GM06990 (cell line): ENCODE measurements at regions not wholly inside any gene's neighbourhood (a gene's known extent, or its start where the extent isn't known, plus 50 kb on each side); places are given as distances from the start of the nearest gene placed in this dataset.
"Not testable (repeated sequence)": the region's sequence is repeated elsewhere in the genome, so short reads cannot be mapped to it uniquely, and the experiment has no call there.

ENCODE experiments used
- DNase-seq: peaks from one replicate; pipeline ENCODE4 v3.0.0-alpha.2; 2011; ENCODE audit not compliant: insufficient read length; ENCODE audit errors: extremely low read depth
- H3K27me3 ChIP-seq: replicated peaks from 2 replicates; pipeline ENCODE4 v1.6.0; 2011; ENCODE audit warnings: low read length; ENCODE audit not compliant: control insufficient read depth, insufficient read depth
- H3K36me3 ChIP-seq: 2 replicates; pipeline ENCODE4 v1.5.1; 2011; ENCODE audit warnings: low read length; ENCODE audit not compliant: control insufficient read depth, insufficient read depth
- H3K4me3 ChIP-seq: replicated peaks from 2 replicates; pipeline ENCODE4 v1.5.1; 2011; ENCODE audit warnings: low read depth, mild to moderate bottlenecking, control low read depth, low read length
- CTCF ChIP-seq: IDR thresholded peaks from 2 replicates; pipeline ENCODE4 v1.5.1; 2011; ENCODE audit warnings: low read length, control low read depth, mild to moderate bottlenecking, inconsistent platforms; ENCODE audit not compliant: insufficient read depth, poor library complexity, severe bottlenecking

GRCh38 chrX:110924871-110925270 lies 129.3 kb upstream of the CHRDL1 start:
- TF ChIP-seq CTCF = no peak
- Histone ChIP-seq H3K27me3 (no peaks in the 10 kb centered on the region), H3K36me3 (no peaks in the 10 kb centered on the region), H3K4me3 (no peak overlapping the region)
- DNase-seq = no peak

- DNase-seq = no peak
- no peak overlapping the region for H3K4me3 ChIP-seq
- H3K36me3 ChIP-seq = no peaks in the 10 kb centered on the region
- no peaks in the 10 kb centered on the region for H3K27me3 ChIP-seq
- no peak for TF ChIP-seq CTCF
These were observed 125.4 kb upstream of the CHRDL1 start for GRCh38 chrX:110920991-110921390.

GRCh38 chrX:110915570-110915969 lies 120.0 kb upstream of the CHRDL1 start:
- TF ChIP-seq CTCF = no peak

GRCh38 chrX:110915111-110915510 lies 119.5 kb upstream of the CHRDL1 start:
- Histone ChIP-seq H3K27me3 (no peaks in the 10 kb centered on the region; the same call in 1 of the 2 replicates), H3K36me3 (no peaks in the 10 kb centered on the region), H3K4me3 (no peak overlapping the region)
- no peak for DNase-seq
- TF ChIP-seq CTCF = no peak

More at GRCh38 chrX:110915570-110915969, 120.0 kb upstream of the CHRDL1 start:
- no peak overlapping the region for H3K4me3 ChIP-seq
- no peaks in the 10 kb centered on the region for H3K36me3 ChIP-seq
- H3K27me3 ChIP-seq = no peaks in the 10 kb centered on the region; the same call in 1 of the 2 replicates
- DNase-seq = no peak

GRCh38 chrX:110914281-110914680 lies 118.7 kb upstream of the CHRDL1 start:
- Histone ChIP-seq H3K4me3 (no peak overlapping the region), H3K27me3 (no peaks in the 10 kb centered on the region; the same call in 1 of the 2 replicates), H3K36me3 (no peaks in the 10 kb centered on the region)
- no peak for DNase-seq
- no peak for TF ChIP-seq CTCF

GRCh38 chrX:110904747-110905146 lies 109.1 kb upstream of the CHRDL1 start:
- not testable (repeated sequence) for H3K36me3 ChIP-seq, H3K27me3 ChIP-seq, H3K4me3 ChIP-seq, DNase-seq
